ENCODE measurements at regions not wholly inside any gene's neighbourhood (a gene's known extent, or its start where the extent isn't known, plus 50 kb on each side); places are given as distances from the start of the nearest gene placed in this dataset.

DNA sequence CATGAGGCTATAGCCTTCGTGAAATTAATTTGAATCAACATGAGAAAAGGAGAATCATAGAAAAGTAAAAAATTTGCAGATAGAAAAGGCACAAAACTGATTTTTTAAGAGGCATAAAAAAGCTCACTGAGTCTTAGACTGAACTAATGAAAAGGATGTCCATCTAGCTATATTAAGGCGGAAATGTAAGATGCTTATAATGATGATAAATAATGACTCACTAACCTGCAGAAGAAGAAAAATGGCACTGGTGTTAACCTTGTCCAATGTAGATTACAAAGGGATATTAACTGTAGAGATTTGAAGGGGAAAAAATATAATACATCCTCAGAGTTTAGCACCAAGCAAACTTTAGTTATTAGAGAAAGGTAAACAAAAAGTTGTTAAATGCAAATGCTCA, 1098.0 kb upstream of the DDX18 start (continued):
- TF ChIP-seq EZH2 (IDR thresholded peaks at IDR 0.05; ENCODE audit: low read depth, low read length, severe bottlenecking) = no peak
- no peak for TF ChIP-seq MAFK (IDR thresholded peaks at IDR 0.05; ENCODE audit: low read depth, low read length)
- no peak for TF ChIP-seq HDAC6 (IDR thresholded peaks at IDR 0.05; ENCODE audit: low read depth, low read length)
